Upper lobe of left lung (tissue), 4 donors: ENCODE measurements at regions not wholly inside any gene's neighbourhood (a gene's known extent, or its start where the extent isn't known, plus 50 kb on each side); places are given as distances from the start of the nearest gene placed in this dataset.

Experiments used
- CTCF ChIP-seq, 6 experiments: fragments of 450-650 bp in 4 of 6; fragments of 200-600 bp in 2 of 6; sonication (generic) in 2 of 6; IDR thresholded peaks; one replicate each; pipeline ENCODE4 v1.5.1; 2016 to 2019; ENCODE audit warnings: antibody characterized with exemption in 6 of 6
- POLR2AphosphoS5 ChIP-seq, 2 donors: sonication (generic); formaldehyde crosslinking; IDR thresholded peaks; one replicate each; pipeline ENCODE4 v1.5.1; 2017; ENCODE audit warnings: antibody characterized with exemption in 2 of 2

GRCh38 chr7:21365866-21366624, 61.8 kb upstream of the SP4 start:
- TF ChIP-seq CTCF (IDR thresholded peaks at IDR 0.05) (no peak), POLR2AphosphoS5 (IDR thresholded peaks at IDR 0.05) (no peak)
